GM19238 (cell line): ENCODE measurements at regions not wholly inside any gene's neighbourhood (a gene's known extent, or its start where the extent isn't known, plus 50 kb on each side); places are given as distances from the start of the nearest gene placed in this dataset.
"Not testable (repeated sequence)": the region's sequence is repeated elsewhere in the genome, so short reads cannot be mapped to it uniquely, and the experiment has no call there.

ENCODE experiments used
- DNase-seq: peaks from one replicate; pipeline ENCODE4 v3.0.0; 2011; ENCODE audit warnings: low spot score; ENCODE audit not compliant: insufficient read length

- DNase-seq = no peak
Measured at GRCh38 chr2:166831930-166832329, 56.4 kb upstream of the XIRP2 start.

GRCh38 chr2:166825914-166826313 is 62.4 kb upstream of the XIRP2 start:
- no peak for DNase-seq

DNA sequence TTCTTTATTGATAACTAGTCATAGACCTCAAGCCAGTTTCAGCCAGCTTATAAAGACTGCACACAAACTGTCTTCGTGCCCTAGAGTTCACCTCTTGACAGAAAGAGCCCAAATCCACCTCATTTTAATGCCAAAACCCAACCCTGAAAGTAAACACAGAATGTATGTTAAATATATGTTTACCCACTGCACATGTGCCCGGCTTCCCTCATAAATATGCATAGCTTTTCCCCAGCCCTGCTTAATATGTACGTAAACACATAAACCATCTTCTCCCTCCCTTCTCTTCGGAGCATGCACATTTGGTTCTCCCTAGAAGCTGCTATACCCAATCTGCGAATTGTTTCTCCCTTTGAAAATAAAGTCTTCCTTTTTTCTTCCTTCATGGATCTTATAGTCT is 73.9 kb upstream of the XIRP2 start:
- no peak for DNase-seq

- DNase-seq = no peak
Measured at GRCh38 chr2:166812166-166812891, 76.0 kb upstream of the XIRP2 start.

- no peak for DNase-seq
Measured at GRCh38 chr2:166805753-166806152, 82.5 kb upstream of the XIRP2 start.

DNA sequence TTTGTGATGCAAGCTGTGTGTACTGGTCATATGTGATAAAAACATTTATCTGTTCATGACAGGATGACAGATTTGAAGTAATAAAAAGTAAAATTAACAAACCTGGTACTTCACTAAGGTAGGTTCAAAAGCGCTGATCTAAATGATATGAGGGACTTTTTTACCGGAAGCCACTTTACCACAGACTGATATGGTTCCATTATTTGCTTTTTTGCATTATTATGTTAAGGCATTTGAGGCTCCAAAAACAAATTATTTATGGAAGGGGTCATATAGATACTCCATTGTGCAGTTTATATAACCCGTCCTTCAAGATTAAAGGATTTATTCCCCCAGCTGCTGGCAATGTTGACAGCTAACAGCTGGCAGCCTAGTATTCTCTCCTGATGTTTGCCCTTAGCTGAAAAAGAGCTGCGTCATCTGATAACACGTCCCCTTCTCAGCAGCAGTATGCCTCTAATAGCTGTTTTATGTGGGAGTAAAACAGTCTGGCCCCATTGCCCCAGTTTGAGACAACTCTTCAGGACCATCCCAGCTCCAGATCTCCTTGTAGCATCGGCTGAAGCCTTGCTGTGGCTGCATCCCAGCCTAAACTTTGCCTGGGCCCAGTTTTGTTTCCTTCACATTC is 84.8 kb upstream of the XIRP2 start:
- DNase-seq = no peak

DNA sequence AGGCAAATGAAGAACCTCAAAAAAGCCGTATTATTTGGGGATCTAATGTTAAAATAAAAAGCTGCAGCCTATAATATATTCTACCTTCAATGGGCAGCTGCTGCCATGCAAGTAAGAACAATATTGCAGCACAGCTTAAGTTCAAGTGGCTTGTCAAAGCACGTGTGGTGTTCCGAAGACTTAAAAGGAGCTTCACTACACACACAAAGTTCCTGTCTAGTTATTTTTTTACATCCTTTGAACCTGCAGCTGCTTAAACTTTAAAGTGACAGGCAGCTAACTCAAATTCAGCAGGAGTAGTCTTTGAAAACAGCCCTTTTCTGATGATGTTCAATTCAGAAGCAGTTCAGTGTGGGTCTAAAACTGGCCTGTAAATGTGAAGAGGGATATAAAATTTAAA is 85.8 kb upstream of the XIRP2 start:
- no peak for DNase-seq

DNA sequence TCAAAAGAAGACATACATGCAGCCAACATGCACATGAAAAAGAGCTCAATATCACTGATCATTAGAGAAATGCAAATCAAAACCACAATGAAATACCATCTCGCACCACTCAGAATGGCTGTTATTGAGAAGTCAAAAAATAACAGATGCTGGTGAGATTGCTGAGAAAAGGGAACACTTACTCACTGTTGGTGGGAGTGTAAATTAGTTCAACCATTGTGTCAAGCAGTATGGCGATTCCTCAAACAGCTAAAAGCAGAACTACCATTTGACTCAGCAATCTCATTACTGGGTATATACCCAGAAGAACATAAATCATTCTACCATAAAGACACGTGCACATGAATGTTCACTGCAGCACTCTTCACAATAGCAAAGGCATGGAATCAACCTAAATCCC is 95.5 kb upstream of the XIRP2 start:
- DNase-seq = no peak

GRCh38 chr2:166786707-166787106 is 101.6 kb upstream of the XIRP2 start:
- no peak for DNase-seq

GRCh38 chr2:166784296-166784946 is 103.9 kb upstream of the XIRP2 start:
- DNase-seq = no peak

DNA sequence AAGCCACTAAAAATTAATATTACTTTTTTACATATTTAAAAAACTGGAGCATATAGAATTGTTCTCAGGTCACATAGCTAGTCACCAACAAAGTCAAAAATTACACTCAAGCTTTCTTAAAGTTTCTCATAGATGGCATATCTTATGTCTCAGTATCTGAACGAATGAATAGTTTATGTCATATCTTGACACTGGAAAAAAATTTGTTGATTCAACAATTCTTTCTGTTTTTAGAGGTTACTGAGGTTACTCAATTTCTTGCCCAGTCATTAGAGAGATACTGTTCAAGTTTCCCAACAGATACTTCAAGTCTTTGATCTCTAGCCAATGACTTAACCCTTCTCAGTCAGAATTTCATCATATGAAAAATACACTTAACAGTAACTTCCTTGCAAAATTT is 113.1 kb upstream of the XIRP2 start:
- no peak for DNase-seq

DNA sequence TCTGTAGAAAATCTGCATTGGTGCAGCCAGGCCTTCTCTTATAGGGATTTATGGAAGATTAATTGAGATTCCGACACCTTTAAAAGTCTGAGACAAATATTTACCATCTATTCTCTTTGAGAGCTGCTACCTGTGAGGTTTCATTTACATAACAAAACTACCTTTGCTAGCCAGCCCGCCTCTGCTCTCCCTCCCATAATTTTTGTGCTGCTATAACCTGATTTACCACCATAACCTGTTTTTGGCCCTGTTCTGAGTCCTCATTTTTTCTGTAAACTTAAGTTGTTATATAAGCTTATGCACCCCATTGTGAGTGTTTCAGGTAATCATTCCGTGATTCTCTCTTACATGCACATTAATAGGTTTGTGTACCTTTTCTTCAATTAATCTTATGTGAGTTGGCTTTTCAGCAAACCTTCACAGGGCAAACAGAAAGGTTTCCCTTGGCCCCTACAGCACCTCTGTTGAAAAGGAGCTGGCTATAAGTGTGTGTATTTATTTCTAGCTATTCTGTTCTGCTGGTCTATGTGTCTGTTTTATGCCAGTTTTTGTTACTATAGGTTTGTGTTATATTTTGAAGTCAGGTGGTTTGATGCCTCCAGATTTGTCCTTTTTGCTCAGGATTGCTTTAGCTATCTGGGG is 114.9 kb upstream of the XIRP2 start:
- no peak for DNase-seq

- DNase-seq = no peak
Measured at GRCh38 chr2:166768393-166769123, 119.7 kb upstream of the XIRP2 start.

DNA sequence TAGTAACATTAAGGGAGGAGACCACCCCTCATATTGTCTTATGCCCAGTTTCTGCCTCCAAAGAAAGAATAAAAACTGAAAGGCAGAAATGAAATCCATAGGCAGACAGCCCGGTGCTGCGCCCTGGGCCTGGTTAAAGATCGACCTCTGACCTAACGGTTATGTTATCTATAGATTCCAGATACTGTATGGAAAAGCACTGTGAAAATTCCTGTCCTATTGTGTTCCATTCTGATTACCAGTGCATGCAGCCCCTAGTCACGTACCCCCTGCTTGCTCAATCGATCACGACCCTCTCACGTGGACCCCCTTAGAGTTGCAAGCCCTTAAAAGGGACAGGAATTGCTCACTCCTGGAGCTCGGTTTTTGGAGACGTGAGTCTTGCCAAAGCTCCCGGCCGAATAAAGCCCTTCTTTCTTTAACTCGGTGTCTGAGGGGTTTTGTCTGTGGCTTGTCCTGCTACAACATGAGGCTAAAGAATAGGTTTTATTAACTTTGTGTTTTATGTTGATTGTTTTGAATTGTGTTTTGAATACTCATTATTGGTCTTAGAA is 121.4 kb upstream of the XIRP2 start:
- not testable (repeated sequence) for DNase-seq

DNA sequence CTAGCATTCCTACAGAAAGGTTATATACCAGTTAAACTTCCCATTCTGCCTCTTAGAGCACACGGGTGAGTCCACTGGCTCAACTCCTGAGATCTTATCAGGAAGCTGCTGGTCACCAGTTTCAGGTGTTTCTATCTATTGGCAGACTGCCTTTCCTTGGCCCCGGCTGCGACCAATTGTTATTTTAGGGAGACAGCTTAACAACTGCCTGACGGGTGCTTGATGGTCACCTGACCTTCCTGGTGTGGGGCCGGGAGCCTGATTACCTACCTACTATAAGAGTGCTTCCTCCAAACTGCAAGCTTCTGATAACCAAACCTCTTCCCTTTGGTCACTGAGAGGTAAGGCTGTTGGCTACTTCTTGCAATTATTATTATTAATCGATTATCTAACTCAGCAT is 122.1 kb upstream of the XIRP2 start:
- no peak for DNase-seq

- DNase-seq = no peak
Measured at GRCh38 chr2:166765141-166765540, 123.1 kb upstream of the XIRP2 start.

- DNase-seq = no peak
Measured at GRCh38 chr2:166764702-166765101, 123.6 kb upstream of the XIRP2 start.

GRCh38 chr2:166764216-166764615 is 124.1 kb upstream of the XIRP2 start:
- DNase-seq = no peak

GRCh38 chr2:166762746-166763145 is 125.5 kb upstream of the XIRP2 start:
- no peak for DNase-seq

DNA sequence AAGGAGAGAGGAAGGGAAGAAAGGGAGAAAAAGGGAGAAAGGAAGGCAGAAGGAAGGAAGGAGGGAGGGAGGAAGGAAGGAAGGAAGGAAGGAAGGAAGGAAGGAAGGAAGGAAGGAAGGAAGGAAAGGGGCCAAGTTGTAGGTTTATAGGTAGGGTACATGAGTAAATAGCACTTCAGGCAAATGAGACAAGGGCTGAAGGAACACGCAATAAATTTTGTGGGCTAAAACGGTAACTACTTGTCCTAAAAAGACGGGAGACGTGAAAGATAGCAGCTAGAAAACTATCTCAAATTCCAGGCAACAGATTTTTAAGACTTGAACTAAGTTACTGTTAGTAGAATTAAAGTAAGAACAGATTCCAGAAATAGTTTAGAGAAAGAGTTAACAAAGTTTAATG is 129.3 kb upstream of the XIRP2 start:
- DNase-seq = no peak

DNA sequence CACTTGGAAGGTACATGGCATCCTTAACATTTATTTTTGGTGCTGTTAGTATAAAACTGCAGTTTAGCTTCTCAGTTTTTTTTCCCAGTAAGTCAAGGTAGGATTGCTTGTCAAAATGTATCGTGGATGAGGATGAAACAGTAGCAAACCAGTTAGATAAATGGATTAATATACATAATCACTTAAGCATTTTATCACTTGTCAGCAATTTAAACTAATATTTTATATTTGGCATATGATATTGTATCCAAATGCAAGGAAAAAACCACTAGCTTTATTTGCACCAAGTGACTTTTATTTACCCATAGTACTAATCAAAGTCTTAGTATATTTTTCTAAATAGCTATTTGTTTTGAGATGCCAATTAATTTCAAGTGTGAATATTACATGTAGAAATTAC is 137.7 kb upstream of the XIRP2 start:
- no peak for DNase-seq
